Bone marrow (tissue), 2 donors: ENCODE measurements at regions not wholly inside any gene's neighbourhood (a gene's known extent, or its start where the extent isn't known, plus 50 kb on each side); places are given as distances from the start of the nearest gene placed in this dataset.

Source experiments
- DNase-seq, 2 donors: peaks; one replicate each; lab custom pipeline; 2025; lab: John Stamatoyannopoulos, UW

GRCh38 chr6:40753048-40753447 lies 165.9 kb upstream of the LRFN2 start:
- no peak for DNase-seq

- DNase-seq: no peak
Observed at GRCh38 chr6:40744835-40745234, 157.7 kb upstream of the LRFN2 start.

GRCh38 chr6:40743690-40744446 lies 156.7 kb upstream of the LRFN2 start:
- no peak for DNase-seq

- no peak for DNase-seq
Observed at GRCh38 chr6:40743226-40743625, 156.1 kb upstream of the LRFN2 start.

- no peak for DNase-seq
Observed at GRCh38 chr6:40740518-40740917, 153.4 kb upstream of the LRFN2 start.

- DNase-seq: no peak
Observed at GRCh38 chr6:40738551-40739193, 151.5 kb upstream of the LRFN2 start.

GRCh38 chr6:40735521-40735920 lies 148.4 kb upstream of the LRFN2 start:
- DNase-seq: no peak

GRCh38 chr6:40735121-40735520 lies 148.0 kb upstream of the LRFN2 start:
- no peak for DNase-seq

- DNase-seq: no peak
Observed at GRCh38 chr6:40734607-40735006, 147.4 kb upstream of the LRFN2 start.

GRCh38 chr6:40733770-40734396 lies 146.7 kb upstream of the LRFN2 start:
- DNase-seq: no peak

- no peak for DNase-seq
Observed at GRCh38 chr6:40733290-40733689, 146.1 kb upstream of the LRFN2 start.

- DNase-seq: no peak
Observed at GRCh38 chr6:40732878-40733277, 145.7 kb upstream of the LRFN2 start.

GRCh38 chr6:40728643-40729042 lies 141.5 kb upstream of the LRFN2 start:
- no peak for DNase-seq

- no peak for DNase-seq
Observed at GRCh38 chr6:40727271-40727670, 140.1 kb upstream of the LRFN2 start.

- no peak for DNase-seq
Observed at GRCh38 chr6:40726853-40727252, 139.7 kb upstream of the LRFN2 start.

GRCh38 chr6:40725390-40725789 lies 138.2 kb upstream of the LRFN2 start:
- no peak for DNase-seq

- no peak for DNase-seq
Observed at GRCh38 chr6:40724886-40725285, 137.7 kb upstream of the LRFN2 start.

- no peak for DNase-seq
Observed at GRCh38 chr6:40723967-40724366, 136.8 kb upstream of the LRFN2 start.

GRCh38 chr6:40722553-40723258 lies 135.5 kb upstream of the LRFN2 start:
- no peak for DNase-seq

GRCh38 chr6:40722091-40722490 lies 134.9 kb upstream of the LRFN2 start:
- DNase-seq: no peak

- no peak for DNase-seq
Observed at GRCh38 chr6:40721271-40721952, 134.2 kb upstream of the LRFN2 start.

GRCh38 chr6:40720375-40720748 lies 133.2 kb upstream of the LRFN2 start:
- DNase-seq: no peak
